ENCODE measurements at regions not wholly inside any gene's neighbourhood (a gene's known extent, or its start where the extent isn't known, plus 50 kb on each side); places are given as distances from the start of the nearest gene placed in this dataset.

- no peaks in the 10 kb centered on the region for H3K27me3 ChIP-seq (ENCODE audit: insufficient read depth, low read depth, low read length)
- no peaks in the 10 kb centered on the region for H3K9me3 ChIP-seq (ENCODE audit: low read length)
- H3K9ac ChIP-seq (ENCODE audit: low read length), result no peak overlapping the region
- no peaks in the 10 kb centered on the region for H3K79me2 ChIP-seq (replicated peaks; ENCODE audit: insufficient read depth, low read length)
- no peaks in the 10 kb centered on the region for H4K20me1 ChIP-seq (ENCODE audit: insufficient read depth)
- no peak overlapping the region for H3K27ac ChIP-seq (ENCODE audit: low read length)
- TF ChIP-seq, protein P1, sequence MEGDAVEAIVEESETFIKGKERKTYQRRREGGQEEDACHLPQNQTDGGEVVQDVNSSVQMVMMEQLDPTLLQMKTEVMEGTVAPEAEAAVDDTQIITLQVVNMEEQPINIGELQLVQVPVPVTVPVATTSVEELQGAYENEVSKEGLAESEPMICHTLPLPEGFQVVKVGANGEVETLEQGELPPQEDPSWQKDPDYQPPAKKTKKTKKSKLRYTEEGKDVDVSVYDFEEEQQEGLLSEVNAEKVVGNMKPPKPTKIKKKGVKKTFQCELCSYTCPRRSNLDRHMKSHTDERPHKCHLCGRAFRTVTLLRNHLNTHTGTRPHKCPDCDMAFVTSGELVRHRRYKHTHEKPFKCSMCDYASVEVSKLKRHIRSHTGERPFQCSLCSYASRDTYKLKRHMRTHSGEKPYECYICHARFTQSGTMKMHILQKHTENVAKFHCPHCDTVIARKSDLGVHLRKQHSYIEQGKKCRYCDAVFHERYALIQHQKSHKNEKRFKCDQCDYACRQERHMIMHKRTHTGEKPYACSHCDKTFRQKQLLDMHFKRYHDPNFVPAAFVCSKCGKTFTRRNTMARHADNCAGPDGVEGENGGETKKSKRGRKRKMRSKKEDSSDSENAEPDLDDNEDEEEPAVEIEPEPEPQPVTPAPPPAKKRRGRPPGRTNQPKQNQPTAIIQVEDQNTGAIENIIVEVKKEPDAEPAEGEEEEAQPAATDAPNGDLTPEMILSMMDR (IDR thresholded peaks at IDR 0.05; ENCODE audit: poor library complexity, severe bottlenecking), result no peak
- TF ChIP-seq RAD21 (conservative IDR thresholded peaks at IDR 0.05) (no peak), EP300 (conservative IDR thresholded peaks at IDR 0.05; ENCODE audit: poor library complexity, severe bottlenecking) (no peak), TAF1 (IDR thresholded peaks at IDR 0.05; ENCODE audit: low read depth) (no peak)
- TF ChIP-seq, protein P2, sequence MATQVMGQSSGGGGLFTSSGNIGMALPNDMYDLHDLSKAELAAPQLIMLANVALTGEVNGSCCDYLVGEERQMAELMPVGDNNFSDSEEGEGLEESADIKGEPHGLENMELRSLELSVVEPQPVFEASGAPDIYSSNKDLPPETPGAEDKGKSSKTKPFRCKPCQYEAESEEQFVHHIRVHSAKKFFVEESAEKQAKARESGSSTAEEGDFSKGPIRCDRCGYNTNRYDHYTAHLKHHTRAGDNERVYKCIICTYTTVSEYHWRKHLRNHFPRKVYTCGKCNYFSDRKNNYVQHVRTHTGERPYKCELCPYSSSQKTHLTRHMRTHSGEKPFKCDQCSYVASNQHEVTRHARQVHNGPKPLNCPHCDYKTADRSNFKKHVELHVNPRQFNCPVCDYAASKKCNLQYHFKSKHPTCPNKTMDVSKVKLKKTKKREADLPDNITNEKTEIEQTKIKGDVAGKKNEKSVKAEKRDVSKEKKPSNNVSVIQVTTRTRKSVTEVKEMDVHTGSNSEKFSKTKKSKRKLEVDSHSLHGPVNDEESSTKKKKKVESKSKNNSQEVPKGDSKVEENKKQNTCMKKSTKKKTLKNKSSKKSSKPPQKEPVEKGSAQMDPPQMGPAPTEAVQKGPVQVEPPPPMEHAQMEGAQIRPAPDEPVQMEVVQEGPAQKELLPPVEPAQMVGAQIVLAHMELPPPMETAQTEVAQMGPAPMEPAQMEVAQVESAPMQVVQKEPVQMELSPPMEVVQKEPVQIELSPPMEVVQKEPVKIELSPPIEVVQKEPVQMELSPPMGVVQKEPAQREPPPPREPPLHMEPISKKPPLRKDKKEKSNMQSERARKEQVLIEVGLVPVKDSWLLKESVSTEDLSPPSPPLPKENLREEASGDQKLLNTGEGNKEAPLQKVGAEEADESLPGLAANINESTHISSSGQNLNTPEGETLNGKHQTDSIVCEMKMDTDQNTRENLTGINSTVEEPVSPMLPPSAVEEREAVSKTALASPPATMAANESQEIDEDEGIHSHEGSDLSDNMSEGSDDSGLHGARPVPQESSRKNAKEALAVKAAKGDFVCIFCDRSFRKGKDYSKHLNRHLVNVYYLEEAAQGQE (IDR thresholded peaks at IDR 0.05; ENCODE audit: borderline replicate concordance), result no peak
- no peak overlapping the region for H3K4me3 ChIP-seq (ENCODE audit: low read length)
- no peak overlapping the region for H2AFZ ChIP-seq (ENCODE audit: low read depth, low read length)
- H3F3A ChIP-seq (ENCODE audit: insufficient read depth, low read length, poor library complexity, severe bottlenecking), result no peaks in the 10 kb centered on the region
- no peaks in the 10 kb centered on the region for H3K36me3 ChIP-seq (ENCODE audit: insufficient read depth, low read length)
- no peaks in the 10 kb centered on the region for H3K9me2 ChIP-seq (ENCODE audit: insufficient read depth, low read length)
- no peak overlapping the region for H3K4me2 ChIP-seq (ENCODE audit: low read length)
Observed at GRCh38 chr4:123919576-123920098, 523.0 kb downstream of the SPRY1 start.

GRCh38 chr4:123921339-123921738, 524.7 kb downstream of the SPRY1 start:
- H3K9me3 ChIP-seq (ENCODE audit: low read length), result no peaks in the 10 kb centered on the region
- H3K4me2 ChIP-seq (ENCODE audit: low read length), result no peak overlapping the region
- no peaks in the 10 kb centered on the region for H4K20me1 ChIP-seq (ENCODE audit: insufficient read depth)
- H3K27me3 ChIP-seq (ENCODE audit: insufficient read depth, low read depth, low read length), result no peaks in the 10 kb centered on the region
- H3K9me2 ChIP-seq (ENCODE audit: insufficient read depth, low read length), result no peaks in the 10 kb centered on the region
- H3F3A ChIP-seq (ENCODE audit: insufficient read depth, low read length, poor library complexity, severe bottlenecking), result no peaks in the 10 kb centered on the region
- no peak overlapping the region for H2AFZ ChIP-seq (ENCODE audit: low read depth, low read length)
- no peaks in the 10 kb centered on the region for H3K79me2 ChIP-seq (replicated peaks; ENCODE audit: insufficient read depth, low read length)
- no peak overlapping the region for H3K4me3 ChIP-seq (ENCODE audit: low read length)
- H3K27ac ChIP-seq (ENCODE audit: low read length), result no peak overlapping the region
- TF ChIP-seq, protein P2 (IDR thresholded peaks at IDR 0.05; ENCODE audit: borderline replicate concordance), result no peak
- TF ChIP-seq MXI1 (conservative IDR thresholded peaks at IDR 0.05; ENCODE audit: poor library complexity, severe bottlenecking), result no peak
- no peak for TF ChIP-seq SMC3 (conservative IDR thresholded peaks at IDR 0.05; ENCODE audit: poor library complexity)
- TF ChIP-seq POLR2AphosphoS5 (IDR thresholded peaks at IDR 0.05), result no peak
- TF ChIP-seq, protein P1 (IDR thresholded peaks at IDR 0.05; ENCODE audit: poor library complexity, severe bottlenecking), result no peak
- no peak for TF ChIP-seq TAF1 (IDR thresholded peaks at IDR 0.05; ENCODE audit: low read depth)
- no peak for TF ChIP-seq EZH2 (IDR thresholded peaks at IDR 0.05; ENCODE audit: borderline replicate concordance, insufficient read depth, low read length, poor library complexity, severe bottlenecking)
- TF ChIP-seq EP300 (conservative IDR thresholded peaks at IDR 0.05; ENCODE audit: poor library complexity, severe bottlenecking), result no peak
- TF ChIP-seq RAD21 (conservative IDR thresholded peaks at IDR 0.05), result no peak
- H3K36me3 ChIP-seq (ENCODE audit: insufficient read depth, low read length), result no peaks in the 10 kb centered on the region
- H3K9ac ChIP-seq (ENCODE audit: low read length), result no peak overlapping the region

Data from neural cell (in vitro differentiated cells).